KMS-11 (cell line): ENCODE measurements at regions not wholly inside any gene's neighbourhood (a gene's known extent, or its start where the extent isn't known, plus 50 kb on each side); places are given as distances from the start of the nearest gene placed in this dataset.

Experiments
- H2AFZ ChIP-seq: fragments of 200-600 bp; sonication (generic); 2 replicates; pipeline ENCODE4 v1.6.1; 2016; ENCODE audit warnings: antibody characterized with exemption, mixed run types, low read depth
- H3K27ac ChIP-seq: fragments of 200-600 bp; sonication (generic); 2 replicates; pipeline ENCODE4 v1.6.1; 2016; ENCODE audit warnings: mild to moderate bottlenecking, mixed run types
- H3K27me3 ChIP-seq: fragments of 200-600 bp; sonication (generic); 2 replicates; pipeline ENCODE4 v1.6.1; 2017; ENCODE audit warnings: mild to moderate bottlenecking, low read depth, mixed run types, moderate library complexity; ENCODE audit not compliant: insufficient read depth
- H3K36me3 ChIP-seq: fragments of 200-600 bp; sonication (generic); 2 replicates; pipeline ENCODE4 v1.6.1; 2017; ENCODE audit warnings: mild to moderate bottlenecking, mixed run types; ENCODE audit not compliant: insufficient read depth
- H3K4me1 ChIP-seq: fragments of 200-600 bp; sonication (generic); 2 replicates; pipeline ENCODE4 v1.6.1; 2016; ENCODE audit warnings: mild to moderate bottlenecking, low read depth, mixed run types; ENCODE audit not compliant: poor library complexity, severe bottlenecking
- H3K4me2 ChIP-seq: fragments of 200-600 bp; sonication (generic); 2 replicates; pipeline ENCODE4 v1.7.0; 2016; ENCODE audit warnings: mild to moderate bottlenecking, mixed run types
- H3K4me3 ChIP-seq: fragments of 200-600 bp; sonication (generic); IDR thresholded peaks from 2 replicates; pipeline ENCODE4 v1.6.1; 2017; ENCODE audit warnings: low read depth, low read length, mixed read lengths; ENCODE audit not compliant: insufficient read depth
- H3K79me2 ChIP-seq: fragments of 200-600 bp; sonication (generic); 2 replicates; pipeline ENCODE4 v1.6.1; 2016; ENCODE audit warnings: low read depth, mixed run types; ENCODE audit not compliant: insufficient read depth
- H3K9ac ChIP-seq: fragments of 200-600 bp; sonication (generic); 2 replicates; pipeline ENCODE4 v1.6.1; 2016; ENCODE audit warnings: mild to moderate bottlenecking, mixed run types
- H4K20me1 ChIP-seq: fragments of 200-600 bp; sonication (generic); 2 replicates; pipeline ENCODE4 v1.6.1; 2016; ENCODE audit warnings: mild to moderate bottlenecking, mixed run types; ENCODE audit not compliant: insufficient read depth
- TF ChIP-seq, protein P1 (sequence below): fragments of 200-600 bp; sonication (generic); conservative IDR thresholded peaks from 2 replicates; pipeline ENCODE4 v1.6.1; 2017; ENCODE audit warnings: low read depth, mild to moderate bottlenecking, antibody characterized with exemption, low read length, moderate library complexity, mixed read lengths

DNA sequence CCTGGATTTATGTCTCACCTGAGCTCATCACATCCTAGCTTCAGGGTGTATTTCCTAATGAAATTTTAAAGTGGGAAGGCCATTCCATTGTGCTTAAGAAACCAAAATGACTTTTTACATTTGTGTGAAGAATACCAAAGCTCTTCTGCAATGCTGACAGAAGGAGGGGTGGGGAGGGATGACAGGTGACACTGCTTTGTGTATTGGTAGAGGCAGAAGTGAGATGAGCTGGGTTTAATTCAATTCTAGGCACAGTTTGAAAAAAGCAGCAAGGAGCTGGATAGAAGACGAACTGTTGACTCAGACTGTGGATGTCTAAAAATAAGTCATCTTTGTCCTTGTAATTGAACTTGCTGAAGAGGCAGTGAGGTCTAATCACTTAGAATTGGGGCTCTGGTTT, 710.3 kb upstream of the KIRREL3 start:
- Histone ChIP-seq H3K27ac (no peak overlapping the region), H3K36me3 (no peaks in the 10 kb centered on the region), H3K9ac (no peak overlapping the region), H4K20me1 (no peaks in the 10 kb centered on the region), H3K4me2 (no peak overlapping the region), H3K4me3 (no peak overlapping the region), H3K79me2 (no peaks in the 10 kb centered on the region), H3K27me3 (no peaks in the 10 kb centered on the region), H2AFZ (no peak overlapping the region), H3K4me1 (no peaks in the 10 kb centered on the region)
- TF ChIP-seq, protein P1, sequence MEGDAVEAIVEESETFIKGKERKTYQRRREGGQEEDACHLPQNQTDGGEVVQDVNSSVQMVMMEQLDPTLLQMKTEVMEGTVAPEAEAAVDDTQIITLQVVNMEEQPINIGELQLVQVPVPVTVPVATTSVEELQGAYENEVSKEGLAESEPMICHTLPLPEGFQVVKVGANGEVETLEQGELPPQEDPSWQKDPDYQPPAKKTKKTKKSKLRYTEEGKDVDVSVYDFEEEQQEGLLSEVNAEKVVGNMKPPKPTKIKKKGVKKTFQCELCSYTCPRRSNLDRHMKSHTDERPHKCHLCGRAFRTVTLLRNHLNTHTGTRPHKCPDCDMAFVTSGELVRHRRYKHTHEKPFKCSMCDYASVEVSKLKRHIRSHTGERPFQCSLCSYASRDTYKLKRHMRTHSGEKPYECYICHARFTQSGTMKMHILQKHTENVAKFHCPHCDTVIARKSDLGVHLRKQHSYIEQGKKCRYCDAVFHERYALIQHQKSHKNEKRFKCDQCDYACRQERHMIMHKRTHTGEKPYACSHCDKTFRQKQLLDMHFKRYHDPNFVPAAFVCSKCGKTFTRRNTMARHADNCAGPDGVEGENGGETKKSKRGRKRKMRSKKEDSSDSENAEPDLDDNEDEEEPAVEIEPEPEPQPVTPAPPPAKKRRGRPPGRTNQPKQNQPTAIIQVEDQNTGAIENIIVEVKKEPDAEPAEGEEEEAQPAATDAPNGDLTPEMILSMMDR, result no peak

DNA sequence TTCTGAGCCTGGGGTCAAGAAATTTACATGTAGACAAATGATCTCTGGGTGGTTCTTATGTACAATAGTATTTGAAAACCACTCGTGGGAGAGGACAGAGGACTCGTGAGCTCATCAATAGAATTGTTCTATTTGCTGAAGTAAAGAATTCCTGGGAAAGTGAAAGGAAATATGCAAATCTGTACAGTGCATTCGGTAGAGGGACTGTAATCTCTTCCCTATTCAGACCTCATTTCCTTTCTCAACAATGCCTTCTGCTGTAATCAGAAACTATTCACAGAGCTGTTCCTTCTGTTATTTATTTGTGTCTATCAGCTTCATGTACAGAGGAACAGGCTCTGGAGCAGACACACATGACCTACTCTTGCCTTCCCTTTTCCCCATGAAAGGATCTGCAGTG, 709.4 kb upstream of the KIRREL3 start:
- Histone ChIP-seq H4K20me1 (no peaks in the 10 kb centered on the region), H2AFZ (no peak overlapping the region), H3K4me2 (no peak overlapping the region), H3K27me3 (no peaks in the 10 kb centered on the region), H3K27ac (no peak overlapping the region), H3K4me3 (no peak overlapping the region), H3K36me3 (no peaks in the 10 kb centered on the region), H3K9ac (no peak overlapping the region), H3K4me1 (no peaks in the 10 kb centered on the region), H3K79me2 (no peaks in the 10 kb centered on the region)
- TF ChIP-seq, protein P1, result no peak

DNA sequence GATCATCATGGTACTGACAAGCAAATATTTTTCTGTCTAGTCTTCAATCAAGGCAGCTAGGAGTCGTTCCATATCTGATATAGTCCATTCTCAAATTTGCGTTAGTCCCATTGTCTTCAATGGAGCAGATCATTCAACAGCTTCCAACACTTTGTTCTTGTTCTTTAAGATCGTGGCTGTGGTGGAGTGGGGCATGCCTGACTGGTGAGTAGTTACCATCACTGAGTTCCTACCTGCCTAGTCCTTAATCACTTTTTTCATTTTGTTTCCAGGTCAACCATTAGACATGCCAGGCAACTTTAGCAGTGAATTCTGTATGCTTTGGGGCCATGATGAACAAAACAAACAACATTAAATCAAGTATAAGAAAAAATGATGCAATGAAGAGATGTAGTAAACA, 693.1 kb upstream of the KIRREL3 start:
- Histone ChIP-seq H3K79me2 (no peaks in the 10 kb centered on the region), H4K20me1 (no peaks in the 10 kb centered on the region), H3K27me3 (no peaks in the 10 kb centered on the region), H3K4me1 (no peaks in the 10 kb centered on the region), H3K4me3 (no peak overlapping the region), H3K36me3 (no peaks in the 10 kb centered on the region), H3K27ac (no peak overlapping the region), H3K9ac (no peak overlapping the region), H2AFZ (no peak overlapping the region), H3K4me2 (no peak overlapping the region)
- TF ChIP-seq, protein P1, result no peak

DNA sequence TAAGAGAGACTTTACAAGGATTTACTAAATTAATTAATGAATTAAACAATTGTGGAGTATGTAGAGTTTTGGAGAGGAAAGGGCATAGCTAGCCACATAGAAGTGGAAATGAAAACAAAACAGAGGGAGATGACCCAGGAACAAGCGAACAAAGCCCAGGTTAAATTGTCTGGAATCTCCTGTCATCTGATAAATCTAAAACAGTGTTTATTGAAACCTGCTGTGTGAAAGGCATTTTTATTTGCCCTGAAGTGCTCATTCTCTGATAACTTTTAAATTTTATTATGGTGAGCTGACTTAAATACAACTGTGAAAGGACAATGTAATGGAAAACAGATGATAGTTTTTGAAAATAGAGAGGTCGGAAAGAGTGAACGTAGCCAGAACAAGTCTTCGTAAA, 682.8 kb upstream of the KIRREL3 start:
- Histone ChIP-seq H4K20me1 (no peaks in the 10 kb centered on the region), H3K4me1 (no peaks in the 10 kb centered on the region), H3K4me2 (no peak overlapping the region), H3K27ac (no peak overlapping the region), H3K36me3 (no peaks in the 10 kb centered on the region), H2AFZ (no peak overlapping the region), H3K9ac (no peak overlapping the region), H3K4me3 (no peak overlapping the region), H3K27me3 (no peaks in the 10 kb centered on the region), H3K79me2 (no peaks in the 10 kb centered on the region)
- TF ChIP-seq, protein P1, result no peak
